GM19239 (cell line): ENCODE measurements at regions not wholly inside any gene's neighbourhood (a gene's known extent, or its start where the extent isn't known, plus 50 kb on each side); places are given as distances from the start of the nearest gene placed in this dataset.

Experiments used
- DNase-seq: peaks from one replicate; pipeline ENCODE4 v3.0.0; 2011; ENCODE audit warnings: low spot score; ENCODE audit not compliant: insufficient read length
- FAIRE-seq: peaks from 2 replicates; lab custom pipeline; 2011; peaks lifted over from hg19 to GRCh38; lab: Jason Lieb, UNC

DNA sequence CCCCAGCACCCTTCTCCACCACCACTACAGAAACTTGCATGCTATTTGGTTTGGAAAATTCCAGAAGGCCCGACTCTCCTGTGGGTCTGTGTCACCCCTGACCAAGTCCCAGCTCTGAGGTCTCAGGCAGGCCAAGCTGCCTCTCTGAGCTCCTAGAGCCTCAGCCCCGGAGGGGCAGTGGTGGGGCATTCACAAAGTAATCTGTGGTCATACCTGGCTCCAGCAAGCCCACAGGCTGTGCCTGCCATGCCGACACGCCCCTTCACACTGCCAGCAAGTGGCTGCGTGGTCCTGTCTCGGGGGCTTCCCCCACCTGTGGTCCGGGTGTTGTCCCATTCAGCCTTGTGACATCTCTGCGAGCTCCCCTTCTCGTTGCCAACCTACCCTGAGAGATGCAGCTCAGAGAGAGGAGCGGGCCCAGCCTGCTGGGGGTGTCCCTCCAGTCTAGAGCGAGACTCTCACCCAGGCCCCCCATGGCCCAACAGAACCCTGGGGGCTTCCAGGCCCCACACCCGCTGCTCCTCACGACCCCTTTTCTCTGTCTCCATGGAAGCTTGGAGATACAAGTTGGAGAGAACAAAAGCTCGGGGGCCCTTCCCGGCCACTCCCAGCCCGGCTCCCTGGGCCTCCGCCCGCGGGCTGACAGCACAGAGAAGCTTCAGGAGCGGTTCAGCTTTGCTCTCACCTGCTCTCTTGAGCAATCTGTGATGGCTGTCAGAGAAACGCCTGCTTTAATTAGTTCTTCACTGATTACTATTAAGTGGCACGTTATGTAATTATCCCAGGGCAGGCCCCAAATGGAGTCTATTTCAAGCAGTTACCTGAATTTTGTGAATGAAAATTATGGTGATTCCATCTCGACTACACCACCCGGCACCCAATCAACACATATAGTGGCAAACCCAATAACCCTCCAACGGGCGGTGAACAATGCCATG, 147.7 kb upstream of the PHACTR3 start:
- FAIRE-seq (no peak), DNase-seq (no peak)

DNA sequence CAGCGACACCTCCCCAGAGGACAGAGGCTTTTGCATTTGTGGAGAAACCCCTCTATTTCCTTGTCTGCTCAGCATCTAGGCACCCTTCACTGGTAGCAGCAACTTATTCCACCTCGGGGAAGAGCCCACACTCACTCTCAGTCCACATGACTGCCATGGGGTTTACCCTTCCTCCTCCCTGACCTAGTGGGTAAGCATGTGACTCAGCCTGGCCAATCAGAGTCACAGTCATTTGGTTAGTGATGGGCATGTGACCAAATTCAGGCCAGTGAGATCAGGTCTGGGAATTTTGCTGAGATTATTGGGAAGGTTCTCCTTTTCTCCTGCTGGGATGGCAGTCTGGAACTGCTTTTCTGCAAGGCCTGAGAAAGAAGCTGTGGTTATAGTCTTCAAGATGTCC, 145.7 kb upstream of the PHACTR3 start:
- DNase-seq (no peak), FAIRE-seq (no peak)

DNA sequence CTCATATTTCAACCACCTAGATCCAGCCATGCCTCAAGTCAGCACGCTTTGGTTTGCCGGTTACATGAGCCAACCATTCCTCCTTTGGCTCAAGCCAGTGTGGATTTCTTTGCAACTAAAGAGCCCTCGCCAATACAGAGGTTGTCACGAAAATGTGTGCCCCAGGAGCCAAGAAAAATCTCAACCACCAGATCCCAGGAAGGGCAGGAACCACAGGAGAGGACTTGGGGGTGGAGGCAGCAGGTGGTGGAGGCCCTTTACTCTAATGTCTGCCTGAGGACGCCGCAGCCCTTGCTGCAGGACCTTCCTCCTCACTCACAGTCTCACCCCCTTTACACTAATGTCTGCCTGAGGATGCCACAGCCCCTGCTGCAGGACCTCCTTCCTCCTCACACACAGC, 144.8 kb upstream of the PHACTR3 start:
- FAIRE-seq, result no peak
- no peak for DNase-seq

DNA sequence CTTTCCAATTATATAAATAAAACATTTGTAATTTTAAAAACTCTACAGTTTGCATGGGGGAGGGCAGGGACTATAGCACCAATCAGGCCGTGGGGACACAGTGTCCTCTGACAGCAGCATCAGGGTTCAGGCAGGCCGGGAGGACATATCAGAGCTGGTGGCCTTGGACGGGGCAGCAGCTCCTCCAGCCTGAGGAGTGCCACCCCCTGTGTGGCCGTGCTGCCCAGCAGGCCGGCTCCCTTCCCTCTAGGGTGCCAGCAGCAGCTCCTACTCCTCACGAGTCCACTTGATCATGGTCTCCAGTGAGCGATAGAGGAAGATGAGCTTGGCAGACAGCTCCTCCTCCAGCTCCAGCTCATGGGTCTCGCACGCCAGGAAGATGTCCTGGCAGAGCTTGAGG, 144.0 kb upstream of the PHACTR3 start:
- no peak for FAIRE-seq

DNA sequence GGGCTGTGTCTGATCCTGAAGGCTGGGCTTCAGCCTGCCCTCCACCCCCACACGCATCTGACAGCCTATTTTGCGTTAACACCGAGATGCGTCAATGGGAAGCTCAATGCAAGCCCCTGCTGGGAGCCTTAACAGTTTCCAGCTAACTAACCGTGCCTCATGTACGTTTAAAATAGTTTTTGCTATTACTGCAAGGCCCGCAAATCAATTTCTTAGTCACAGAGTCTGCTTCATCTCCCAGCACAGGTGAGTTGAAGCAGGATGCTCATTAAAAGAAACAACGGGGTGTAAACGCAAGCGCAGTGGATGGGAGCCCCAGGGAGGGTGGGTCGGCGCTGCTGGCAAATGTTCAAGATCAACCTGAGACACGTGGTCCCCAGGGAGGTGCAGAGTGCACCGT, 142.8 kb upstream of the PHACTR3 start:
- FAIRE-seq (no peak), DNase-seq (no peak)

More for the DNA sequence above, 144.0 kb upstream of the PHACTR3 start:
- no peak for DNase-seq

DNA sequence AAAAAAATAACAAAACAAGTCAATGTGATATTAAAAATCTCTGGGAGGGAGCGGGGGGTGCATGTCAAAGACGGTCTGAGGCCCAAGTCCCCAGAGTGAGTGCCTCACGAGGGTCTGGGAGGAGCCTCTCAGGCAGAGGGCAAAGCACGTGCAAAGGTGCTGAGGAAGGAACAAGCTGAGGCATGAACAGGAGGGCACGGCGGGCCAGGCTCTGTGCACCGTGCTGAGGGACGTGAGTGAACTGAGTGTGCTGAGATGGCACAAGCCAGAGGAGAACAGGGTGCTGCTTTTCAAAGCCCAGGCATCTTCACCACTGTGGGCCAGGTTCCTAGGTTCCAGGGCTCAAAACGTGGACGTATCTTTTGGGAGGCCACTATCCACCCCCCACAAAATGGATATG, 142.1 kb upstream of the PHACTR3 start:
- FAIRE-seq (no peak), DNase-seq (no peak)

DNA sequence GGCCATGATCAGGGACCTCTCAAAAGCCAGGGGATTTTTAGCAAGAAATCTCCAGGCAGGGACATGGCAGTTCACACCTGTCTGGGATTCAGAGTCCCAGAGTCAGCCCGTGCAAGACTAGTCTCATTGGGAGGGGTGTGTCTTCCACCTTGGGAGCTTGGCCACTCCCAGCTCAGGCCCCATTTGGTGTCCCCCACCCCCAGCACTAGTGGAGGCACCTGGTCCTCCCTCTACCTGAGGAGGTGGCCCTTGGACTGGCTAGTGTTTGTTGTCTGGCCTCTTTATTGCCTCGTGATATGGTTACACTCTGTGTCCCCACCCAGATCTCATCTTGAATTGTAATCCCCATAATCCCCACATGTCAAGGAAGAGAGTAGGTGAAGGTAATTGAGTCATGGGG, 140.8 kb upstream of the PHACTR3 start:
- FAIRE-seq, result no peak

DNA sequence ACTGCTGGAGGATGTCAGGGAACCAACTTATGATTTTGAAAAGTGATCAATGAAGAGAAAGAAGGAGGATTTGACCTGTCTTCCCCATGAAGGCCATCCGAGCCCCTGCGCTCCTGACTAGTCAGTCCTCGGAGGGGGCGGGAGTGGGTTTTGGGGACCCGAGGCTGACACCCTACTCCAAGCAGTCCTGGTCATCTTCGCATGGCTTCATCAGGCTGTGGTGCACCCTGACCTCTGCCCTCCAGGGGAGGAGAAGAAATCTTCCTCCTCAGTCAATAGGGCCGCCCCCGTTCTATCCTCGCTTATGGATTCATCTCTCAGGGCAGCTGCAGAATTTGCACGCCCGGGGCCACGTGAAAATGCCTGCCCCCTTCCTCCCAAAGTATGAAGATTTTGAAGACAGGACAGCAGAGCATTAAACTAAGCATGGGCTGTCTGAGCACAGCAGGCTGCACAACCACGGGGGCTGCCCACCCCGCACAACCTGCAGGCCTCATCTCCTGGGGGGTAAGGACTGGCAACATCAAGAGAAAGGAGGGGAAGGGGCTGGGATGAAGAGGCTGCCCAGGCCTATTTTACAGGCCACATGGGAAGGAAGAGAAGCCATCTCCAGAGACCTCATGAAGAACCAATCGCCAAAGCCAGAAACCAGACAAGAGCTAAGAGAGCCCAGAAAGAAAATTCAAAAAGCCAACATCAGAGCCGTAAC, 138.1 kb upstream of the PHACTR3 start:
- FAIRE-seq, result no peak
- no peak for DNase-seq

More for the DNA sequence above, 140.8 kb upstream of the PHACTR3 start:
- no peak for DNase-seq

DNA sequence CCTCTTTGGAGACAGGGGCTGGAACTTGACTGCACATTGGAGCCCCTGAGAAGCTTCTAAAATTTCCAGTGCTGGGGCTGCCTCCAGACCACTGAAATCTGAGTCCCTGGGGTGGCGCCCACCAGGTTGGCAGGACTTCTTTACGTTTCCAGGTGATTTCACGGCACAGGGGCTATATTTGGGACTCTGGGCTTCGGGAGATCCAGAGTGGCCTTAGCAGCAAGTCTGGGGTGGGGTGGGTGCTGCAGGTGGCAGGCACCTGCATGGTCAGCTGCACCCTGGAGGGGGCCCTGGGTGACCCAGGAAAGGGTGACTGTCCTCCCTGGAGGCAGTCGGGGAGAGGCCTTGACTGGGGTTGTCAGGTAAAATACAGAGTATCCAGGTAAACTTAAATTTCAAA, 135.5 kb upstream of the PHACTR3 start:
- no peak for FAIRE-seq
- no peak for DNase-seq

DNA sequence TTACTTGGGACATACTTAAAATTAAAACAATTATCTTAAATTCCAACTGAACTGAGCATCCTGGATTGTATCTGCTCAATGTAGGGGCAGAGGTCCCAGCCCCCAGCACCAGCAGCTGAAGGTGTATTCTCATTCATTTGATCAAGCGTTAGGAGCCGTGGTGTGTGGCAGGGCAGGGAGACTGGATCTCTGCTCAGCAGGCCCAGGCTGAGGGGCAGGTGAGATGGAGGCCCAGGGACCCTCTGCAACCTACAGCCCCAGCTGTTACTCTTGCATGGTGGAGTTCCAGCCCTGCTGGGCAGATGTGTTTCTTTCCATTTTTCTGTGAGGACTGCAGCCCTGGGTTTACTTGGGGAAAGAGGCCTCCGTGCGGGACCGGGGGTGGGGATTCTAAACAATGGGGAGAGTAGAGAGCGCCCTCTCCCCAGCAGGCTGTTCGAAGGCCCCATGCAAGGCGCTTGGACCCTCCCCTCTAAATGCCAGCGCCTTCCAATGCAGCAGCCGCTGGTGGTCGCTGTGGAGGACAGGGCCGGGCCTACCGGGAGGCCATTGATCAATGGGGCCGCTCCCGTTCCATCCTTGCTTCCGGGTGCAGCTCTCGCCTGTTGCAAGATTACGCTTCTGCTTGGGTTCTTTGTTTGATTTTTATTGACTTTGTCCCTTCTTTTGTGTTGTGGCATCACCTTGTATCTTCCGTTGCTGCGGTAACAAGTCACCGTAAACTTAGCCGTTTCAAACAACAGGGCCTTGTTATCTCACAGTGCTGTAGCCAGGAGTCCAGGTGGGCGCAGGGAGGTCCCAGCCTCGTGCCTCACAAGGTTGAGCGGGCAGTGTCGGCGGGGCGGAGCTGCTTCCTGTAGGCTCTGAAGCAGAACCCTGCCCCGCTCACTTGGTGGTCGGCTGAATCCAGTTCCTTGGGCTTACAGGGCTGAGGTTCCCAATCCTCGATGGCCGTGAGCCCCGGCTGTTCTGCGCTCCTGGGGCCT, 134.8 kb upstream of the PHACTR3 start:
- no peak for DNase-seq
- FAIRE-seq, result no peak

DNA sequence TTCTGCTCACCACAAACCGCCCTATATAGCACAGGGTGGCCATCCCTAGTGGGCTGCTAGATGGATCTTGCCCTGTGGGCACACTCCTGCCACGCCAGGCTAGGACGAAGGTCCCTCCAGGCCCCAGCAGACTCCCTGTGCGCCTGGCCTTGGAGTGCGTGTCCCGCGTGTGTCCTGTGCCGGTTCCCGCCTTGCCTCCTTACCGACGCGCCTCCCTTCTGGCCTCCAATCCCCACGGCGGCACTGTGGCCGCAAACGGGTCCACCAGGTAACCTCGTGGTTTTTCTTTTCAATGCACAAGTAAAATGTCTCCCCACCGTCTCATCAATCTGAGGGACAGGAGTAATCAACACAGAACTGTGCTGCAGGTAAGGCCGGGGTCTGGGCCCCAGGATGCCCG, 133.8 kb upstream of the PHACTR3 start:
- no peak for FAIRE-seq
- DNase-seq, result no peak

DNA sequence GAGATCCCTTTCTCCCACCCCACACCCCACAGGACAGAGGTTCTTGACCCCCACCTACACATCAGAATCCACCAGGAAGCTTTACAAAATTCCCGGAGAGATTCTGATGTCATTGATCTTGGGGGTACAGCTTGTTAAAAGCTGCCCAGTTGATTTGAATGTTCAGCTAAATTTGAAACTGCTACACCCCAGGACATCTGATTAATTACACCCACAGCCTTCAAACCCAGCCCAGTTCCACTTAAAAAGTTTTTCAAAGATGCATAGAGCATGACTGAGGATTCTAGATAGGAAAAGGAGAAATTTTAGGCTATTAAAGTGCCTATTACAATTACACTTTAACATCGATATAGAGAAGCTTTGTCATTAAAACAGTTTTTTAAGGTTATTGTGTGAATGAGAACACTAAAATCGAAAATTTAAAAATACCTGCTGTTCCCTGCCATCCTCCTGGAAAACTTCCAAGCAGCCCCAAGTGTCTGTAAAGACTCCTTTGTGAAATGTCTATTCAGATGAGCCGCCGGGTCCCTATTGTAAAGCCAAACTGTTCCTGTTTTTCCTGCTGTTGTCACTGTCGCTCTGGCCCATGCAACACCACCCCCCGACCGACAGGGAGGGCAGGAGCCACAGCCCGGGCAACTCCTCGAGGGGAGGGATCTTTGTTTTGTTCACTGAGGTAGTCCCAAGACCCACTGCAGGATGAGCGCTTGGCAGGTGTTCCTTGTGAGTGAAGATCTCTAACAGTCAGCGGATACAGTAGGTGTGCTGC, 132.5 kb upstream of the PHACTR3 start:
- DNase-seq, result no peak
- no peak for FAIRE-seq

DNA sequence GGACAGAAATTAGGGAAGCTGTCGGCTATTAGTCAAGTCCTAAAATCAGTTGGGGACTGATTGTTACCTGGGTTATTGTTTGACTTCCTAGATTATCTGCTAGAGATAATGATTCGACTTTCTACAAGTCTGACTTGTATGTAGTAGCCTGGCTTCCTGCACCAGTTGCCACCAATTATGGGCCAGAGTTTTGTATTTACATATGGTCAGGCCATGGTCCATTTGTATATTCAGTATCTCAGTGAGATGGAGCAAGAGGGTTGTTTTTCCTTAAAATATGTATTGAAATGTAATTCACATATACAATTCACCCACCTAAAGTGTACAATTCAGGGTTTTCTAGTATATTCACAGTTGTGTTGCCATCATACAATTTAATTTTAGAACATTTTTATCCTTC, 130.6 kb upstream of the PHACTR3 start:
- FAIRE-seq (no peak), DNase-seq (no peak)

DNA sequence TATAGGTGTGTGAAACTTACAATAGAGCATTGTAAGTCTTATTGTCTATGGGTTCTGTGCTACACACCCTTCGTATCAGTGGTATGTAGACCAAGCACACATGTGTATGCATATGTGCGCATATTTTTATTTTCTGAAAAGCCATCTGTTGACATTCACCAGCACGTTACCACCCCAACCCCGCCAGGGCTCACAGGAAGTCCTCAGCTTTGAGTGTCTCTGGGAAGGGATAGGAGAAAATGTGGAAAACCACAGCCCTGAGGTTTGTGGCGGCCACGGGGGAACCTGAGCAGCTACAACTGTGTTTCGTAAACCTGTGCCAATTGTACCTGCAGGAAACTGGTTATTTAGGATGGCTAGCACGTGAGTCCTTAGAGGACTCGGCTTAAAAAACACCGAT, 123.3 kb upstream of the PHACTR3 start:
- FAIRE-seq, result no peak

DNA sequence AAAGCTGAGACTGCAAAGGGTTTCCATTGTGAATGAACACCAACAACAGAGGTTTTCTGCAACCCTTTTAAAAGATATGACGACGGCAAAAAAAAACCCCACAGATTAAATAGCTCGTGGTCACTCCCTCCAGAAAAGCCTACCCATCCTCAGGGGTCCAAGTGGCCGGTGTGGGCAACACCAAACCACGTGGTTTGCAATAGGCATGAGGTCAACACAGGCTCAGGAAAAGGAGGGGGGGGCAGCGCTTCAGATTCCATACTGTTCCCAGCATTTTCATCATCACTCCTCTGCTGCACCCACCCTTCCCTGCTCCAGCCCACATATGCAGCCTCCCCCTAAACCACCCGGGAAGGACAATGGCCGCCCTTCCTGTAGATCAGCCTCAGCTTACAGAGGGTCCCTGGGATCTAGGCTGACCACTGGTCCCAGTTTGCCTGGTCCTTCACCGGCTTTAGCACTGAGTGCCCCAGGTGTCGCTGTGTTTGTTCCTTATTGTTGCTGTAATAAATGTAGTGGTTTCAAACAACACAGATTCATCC, 122.8 kb upstream of the PHACTR3 start:
- DNase-seq, result no peak
- FAIRE-seq, result no peak

More for the DNA sequence above, 123.3 kb upstream of the PHACTR3 start:
- DNase-seq, result no peak

DNA sequence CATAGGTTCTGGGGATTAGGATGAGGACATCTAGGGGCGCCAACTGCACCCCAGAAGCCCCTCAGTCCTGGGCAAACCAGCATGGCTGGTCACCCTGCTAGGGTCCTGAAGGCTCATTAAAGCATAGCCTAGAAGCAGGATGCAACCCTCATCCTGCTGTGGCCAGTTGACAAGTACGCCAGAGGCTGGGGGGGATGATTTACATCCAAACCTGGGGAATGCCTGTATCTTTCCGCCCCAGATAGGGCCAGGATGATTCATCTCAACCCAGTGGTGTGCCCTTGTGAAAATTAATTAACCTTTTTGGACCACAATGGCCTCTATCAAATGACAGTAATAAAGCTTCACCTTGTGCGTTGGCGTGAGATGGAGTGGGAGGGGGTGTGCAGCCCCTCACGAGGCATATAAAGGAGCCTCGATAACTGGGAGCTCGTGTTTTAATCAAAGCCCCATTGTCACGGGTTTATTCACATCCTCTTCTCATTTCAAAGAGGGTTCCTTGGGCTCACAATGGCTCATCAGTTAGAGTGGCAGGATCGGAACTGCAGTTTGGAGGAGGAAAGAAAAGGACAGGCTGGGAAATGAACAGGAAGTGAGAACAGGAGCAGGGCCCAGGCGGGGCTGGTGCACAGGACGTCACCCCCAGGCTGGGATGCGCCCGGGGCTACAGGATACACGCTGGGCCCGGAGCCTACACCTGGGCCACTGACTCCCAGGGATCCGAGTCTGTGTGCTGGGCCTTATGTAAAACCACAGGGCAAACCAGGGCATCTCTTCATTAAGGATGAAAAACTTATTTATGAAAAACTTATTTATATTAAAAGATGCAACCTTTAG, 121.8 kb upstream of the PHACTR3 start:
- no peak for FAIRE-seq
- DNase-seq, result no peak

DNA sequence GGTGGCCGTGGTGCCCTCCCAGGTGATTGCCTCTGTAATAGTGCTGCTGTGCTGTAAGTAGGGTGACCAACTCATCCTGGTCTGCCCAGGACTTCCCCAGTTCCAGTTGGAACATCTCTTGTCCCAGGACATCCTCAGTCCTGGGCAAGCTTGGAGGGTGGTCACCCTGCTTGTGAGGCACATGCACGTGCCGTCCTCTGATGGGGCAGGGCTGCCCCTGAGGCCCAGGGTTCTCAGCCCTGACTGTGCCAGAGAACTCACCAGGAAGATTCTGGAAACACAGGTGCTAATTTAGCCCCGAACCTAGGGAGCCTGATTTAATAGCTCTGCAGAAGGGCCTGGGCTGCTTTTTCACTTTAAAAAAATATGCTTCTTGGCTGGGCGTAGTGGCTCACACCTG, 120.9 kb upstream of the PHACTR3 start:
- no peak for FAIRE-seq
- DNase-seq, result no peak

DNA sequence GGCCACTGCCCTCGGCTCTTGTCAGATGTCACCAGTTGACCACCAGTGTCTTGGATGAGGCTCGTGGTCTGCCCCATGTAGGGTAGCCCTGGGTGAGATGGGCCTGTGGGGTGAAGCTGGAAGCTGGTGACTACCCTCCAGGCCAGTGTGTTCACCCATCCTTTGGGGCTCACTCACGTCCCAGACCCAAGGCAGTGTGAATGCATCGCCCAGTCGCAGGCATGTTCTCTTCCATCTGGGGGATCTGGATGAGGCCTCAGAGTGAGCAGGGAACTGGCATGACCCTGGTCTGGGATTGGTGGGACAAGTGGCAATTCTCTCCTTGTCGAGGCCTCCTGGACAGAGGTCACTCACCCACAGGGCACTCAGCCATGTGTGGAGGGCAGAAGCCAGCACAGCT, 120.1 kb upstream of the PHACTR3 start:
- DNase-seq, result no peak
- no peak for FAIRE-seq
